ENCODE measurements at regions not wholly inside any gene's neighbourhood (a gene's known extent, or its start where the extent isn't known, plus 50 kb on each side); places are given as distances from the start of the nearest gene placed in this dataset.

DNA sequence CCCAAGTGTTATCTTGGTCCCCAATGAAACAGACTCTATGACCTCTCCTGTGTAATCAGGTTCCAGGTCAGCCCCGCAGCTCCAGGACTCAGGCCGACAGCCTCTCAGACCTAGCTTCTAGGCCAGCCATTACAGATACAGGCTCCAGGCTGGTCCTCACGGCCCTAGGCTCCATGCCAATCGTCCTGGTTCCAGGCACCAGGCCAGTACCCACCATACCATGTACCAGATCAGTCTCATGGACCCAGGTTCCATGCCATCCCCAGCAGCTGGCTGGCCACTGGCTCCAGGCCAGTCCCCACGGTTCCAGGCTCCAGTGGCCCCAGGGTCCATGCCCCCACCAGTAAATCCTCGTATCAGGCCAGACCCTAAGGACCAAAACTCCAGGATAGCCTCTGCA, 1326.6 kb upstream of the C9orf72 start:
- Histone ChIP-seq H3K4me1 (no peaks in the 10 kb centered on the region), H3K27me3 (replicated peaks; ENCODE audit: control insufficient read depth, insufficient read depth, low read length) (no peaks in the 10 kb centered on the region), H3K9me3 (no peaks in the 10 kb centered on the region), H3K4me3 (ENCODE audit: low read depth, low read length) (no peak overlapping the region), H3K36me3 (ENCODE audit: control insufficient read depth, insufficient read depth, low read length) (no peaks in the 10 kb centered on the region)
- no peaks in the 10 kb centered on the region for H3K36me3 Mint-ChIP-seq (ENCODE audit: insufficient read depth, unreplicated experiment)
- ChIA-PET POLR2A (no interaction called here), CTCF (no interaction called here)
- no peak for DNase-seq
- no TSS peak for BruUV-seq (replicated peaks)
- H3K4me1 Mint-ChIP-seq (ENCODE audit: low read depth, unreplicated experiment), result no peaks in the 10 kb centered on the region
- H3K4me3 Mint-ChIP-seq (ENCODE audit: unreplicated experiment), result no peak overlapping the region
- intact Hi-C loops (cut with micrococcal nuclease; ENCODE audit: unreplicated experiment), result no loop called here
- no peaks in the 10 kb centered on the region for H3K9me3 Mint-ChIP-seq (ENCODE audit: unreplicated experiment)
- peaks cover 3% of the 10 kb centered on the region for H3K27me3 Mint-ChIP-seq (ENCODE audit: insufficient read depth, unreplicated experiment)
- TF ChIP-seq CTCF (IDR thresholded peaks at IDR 0.05; ENCODE audit: insufficient read depth in 1 of 2, low read depth in 1 of 2, low read length in 1 of 2, severe bottlenecking in 1 of 2, unreplicated experiment in 1 of 2), result no peak
- H3K27ac Mint-ChIP-seq (ENCODE audit: unreplicated experiment), result no peak overlapping the region

DNA sequence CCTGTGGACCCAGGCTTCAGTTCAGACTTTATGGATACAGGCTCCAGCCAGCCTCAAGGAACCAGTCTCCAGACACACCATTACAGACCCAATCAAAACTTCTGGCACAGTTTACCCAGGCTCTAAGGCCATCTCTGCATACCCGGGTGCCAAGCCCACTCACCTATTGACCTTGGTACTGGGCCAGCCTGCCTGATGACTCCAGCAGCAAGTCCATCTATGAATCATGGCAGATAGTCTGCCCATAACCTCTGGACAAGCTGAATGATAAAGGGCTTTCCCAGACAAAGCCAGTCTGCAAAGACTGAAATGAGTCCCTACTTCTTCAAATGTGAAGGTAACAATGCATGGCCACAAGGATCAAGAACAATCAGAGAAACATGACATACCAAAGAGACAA, 1327.1 kb upstream of the C9orf72 start:
- no TSS peak for BruUV-seq (replicated peaks)
- no peak overlapping the region for H3K4me3 Mint-ChIP-seq (ENCODE audit: unreplicated experiment)
- Histone ChIP-seq H3K9me3 (no peaks in the 10 kb centered on the region), H3K27me3 (replicated peaks; ENCODE audit: control insufficient read depth, insufficient read depth, low read length) (no peaks in the 10 kb centered on the region), H3K4me1 (no peaks in the 10 kb centered on the region), H3K36me3 (ENCODE audit: control insufficient read depth, insufficient read depth, low read length) (no peaks in the 10 kb centered on the region), H3K4me3 (ENCODE audit: low read depth, low read length) (no peak overlapping the region)
- H3K4me1 Mint-ChIP-seq (ENCODE audit: low read depth, unreplicated experiment), result no peaks in the 10 kb centered on the region
- ChIA-PET CTCF (no interaction called here), POLR2A (no interaction called here)
- no peak for TF ChIP-seq CTCF (IDR thresholded peaks at IDR 0.05; ENCODE audit: insufficient read depth in 1 of 2, low read depth in 1 of 2, low read length in 1 of 2, severe bottlenecking in 1 of 2, unreplicated experiment in 1 of 2)
- H3K27ac Mint-ChIP-seq (ENCODE audit: unreplicated experiment), result no peak overlapping the region
- intact Hi-C loops (cut with micrococcal nuclease; ENCODE audit: unreplicated experiment), result no loop called here
- no peak for DNase-seq
- no peaks in the 10 kb centered on the region for H3K36me3 Mint-ChIP-seq (ENCODE audit: insufficient read depth, unreplicated experiment)
- H3K27me3 Mint-ChIP-seq (ENCODE audit: insufficient read depth, unreplicated experiment), result peaks cover 3% of the 10 kb centered on the region
- H3K9me3 Mint-ChIP-seq (ENCODE audit: unreplicated experiment), result no peaks in the 10 kb centered on the region

DNA sequence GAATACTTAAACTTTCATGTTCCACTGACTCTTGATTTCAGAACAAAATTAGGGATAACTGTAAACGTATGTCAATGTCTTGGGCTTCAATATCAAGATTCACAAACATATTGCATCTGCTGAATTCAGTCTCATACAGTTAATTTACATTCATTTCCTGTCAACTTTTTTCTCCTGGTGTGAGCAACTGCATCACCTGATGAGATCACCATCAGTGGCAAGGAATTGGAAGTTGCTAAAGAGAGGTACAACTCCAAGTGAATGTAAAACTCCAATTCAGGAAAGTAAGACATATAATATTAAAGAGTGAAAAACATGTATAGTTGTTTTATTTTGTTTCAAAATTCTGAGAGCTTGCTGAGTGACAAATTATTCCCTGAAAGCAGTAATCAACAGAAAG, 1336.2 kb upstream of the C9orf72 start:
- Mint-ChIP-seq H3K27ac (ENCODE audit: unreplicated experiment) (no peak overlapping the region), H3K36me3 (ENCODE audit: insufficient read depth, unreplicated experiment) (no peaks in the 10 kb centered on the region), H3K9me3 (ENCODE audit: unreplicated experiment) (no peaks in the 10 kb centered on the region), H3K27me3 (ENCODE audit: insufficient read depth, unreplicated experiment) (no peaks in the 10 kb centered on the region), H3K4me1 (ENCODE audit: low read depth, unreplicated experiment) (no peaks in the 10 kb centered on the region), H3K4me3 (ENCODE audit: unreplicated experiment) (no peak overlapping the region)
- no peaks in the 10 kb centered on the region for H3K9me3 ChIP-seq
- no peak for TF ChIP-seq CTCF (IDR thresholded peaks at IDR 0.05; ENCODE audit: insufficient read depth in 1 of 2, low read depth in 1 of 2, low read length in 1 of 2, severe bottlenecking in 1 of 2, unreplicated experiment in 1 of 2)
- no peaks in the 10 kb centered on the region for H3K36me3 ChIP-seq (ENCODE audit: control insufficient read depth, insufficient read depth, low read length)
- intact Hi-C loops (cut with micrococcal nuclease; ENCODE audit: unreplicated experiment), result no loop called here
- no TSS peak for BruUV-seq (replicated peaks)
- H3K4me1 ChIP-seq, result peaks cover under 1% of the 10 kb centered on the region; the same call in 1 of the 2 replicates
- ChIA-PET POLR2A (no interaction called here), CTCF (no interaction called here)
- H3K27me3 ChIP-seq (replicated peaks; ENCODE audit: control insufficient read depth, insufficient read depth, low read length), result no peaks in the 10 kb centered on the region
- DNase-seq, result no peak
- H3K4me3 ChIP-seq (ENCODE audit: low read depth, low read length), result no peak overlapping the region
